Brain pericyte (primary cell): ENCODE measurements at regions not wholly inside any gene's neighbourhood (a gene's known extent, or its start where the extent isn't known, plus 50 kb on each side); places are given as distances from the start of the nearest gene placed in this dataset.
"Not testable (repeated sequence)": the region's sequence is repeated elsewhere in the genome, so short reads cannot be mapped to it uniquely, and the experiment has no call there.

ENCODE experiments used
- DNase-seq: peaks from one replicate; pipeline ENCODE4 v3.0.0-alpha.2; 2012; ENCODE audit warnings: low read depth, low spot score

- DNase-seq: no peak
Measured at GRCh38 chr2:207408086-207408794, 121.5 kb upstream of the CREB1 start.

GRCh38 chr2:207409517-207409916, 120.2 kb upstream of the CREB1 start:
- no peak for DNase-seq

- no peak for DNase-seq
Measured at GRCh38 chr2:207412787-207413310, 116.9 kb upstream of the CREB1 start.

- no peak for DNase-seq
Measured at GRCh38 chr2:207413376-207413907, 116.3 kb upstream of the CREB1 start.

DNA sequence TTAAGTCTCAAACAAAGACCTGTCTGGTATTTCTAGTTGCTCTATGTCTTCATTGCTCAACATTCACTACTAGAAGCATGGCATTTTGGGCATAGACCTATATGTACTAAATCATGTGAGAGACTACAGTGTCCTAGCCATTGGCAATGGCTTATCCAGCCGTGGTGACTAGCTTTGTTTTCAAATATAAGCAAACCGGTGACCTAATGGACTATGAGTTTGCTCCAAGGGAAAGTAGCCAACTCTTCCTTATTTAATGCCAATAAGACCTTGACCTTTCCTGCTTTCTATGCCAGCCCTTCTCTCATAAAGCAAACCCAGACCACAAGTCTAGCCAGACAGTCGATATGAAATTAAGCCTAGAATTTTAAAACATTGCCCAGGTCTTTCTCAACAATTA, 113.7 kb upstream of the CREB1 start:
- no peak for DNase-seq

DNA sequence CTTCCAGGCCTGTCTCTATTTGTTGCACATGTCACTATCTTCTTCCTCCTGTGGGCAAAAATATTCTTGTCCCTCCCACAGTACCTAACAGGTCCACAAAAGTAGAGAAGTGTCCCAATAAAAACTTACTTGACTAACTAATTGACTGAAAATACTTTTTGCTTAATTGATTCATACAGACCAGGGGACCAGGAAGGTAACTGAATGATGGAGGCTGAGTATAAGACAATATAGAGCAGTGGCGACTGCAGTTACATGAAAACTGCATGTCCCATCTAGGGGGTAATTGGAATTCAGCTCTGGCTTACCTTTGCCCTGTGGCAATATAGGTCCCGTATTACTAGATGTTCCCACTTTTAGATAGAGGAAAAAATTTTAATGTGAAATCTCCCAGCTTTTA, 112.9 kb upstream of the CREB1 start:
- DNase-seq: no peak

- no peak for DNase-seq
Measured at GRCh38 chr2:207417301-207417718, 112.5 kb upstream of the CREB1 start.

GRCh38 chr2:207418419-207418818, 111.3 kb upstream of the CREB1 start:
- no peak for DNase-seq

DNA sequence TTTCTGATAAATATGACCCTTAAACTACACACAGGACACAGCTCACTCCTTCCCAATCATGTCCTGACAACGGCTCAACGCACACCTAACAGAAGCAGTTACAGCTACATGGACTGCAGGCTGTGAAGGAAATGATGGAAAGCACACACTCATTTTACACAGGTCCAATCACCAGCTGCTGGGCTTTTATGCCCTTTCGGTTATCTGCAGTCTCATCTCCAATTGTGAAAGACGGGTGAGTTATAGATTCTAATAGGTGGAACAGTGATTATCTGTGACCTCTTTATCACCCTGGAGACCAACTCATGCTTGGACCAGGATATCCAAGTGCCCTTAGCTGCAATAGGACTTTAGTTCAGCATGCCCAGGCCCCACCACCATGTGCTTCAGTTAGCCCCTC, 110.4 kb upstream of the CREB1 start:
- DNase-seq: no peak

DNA sequence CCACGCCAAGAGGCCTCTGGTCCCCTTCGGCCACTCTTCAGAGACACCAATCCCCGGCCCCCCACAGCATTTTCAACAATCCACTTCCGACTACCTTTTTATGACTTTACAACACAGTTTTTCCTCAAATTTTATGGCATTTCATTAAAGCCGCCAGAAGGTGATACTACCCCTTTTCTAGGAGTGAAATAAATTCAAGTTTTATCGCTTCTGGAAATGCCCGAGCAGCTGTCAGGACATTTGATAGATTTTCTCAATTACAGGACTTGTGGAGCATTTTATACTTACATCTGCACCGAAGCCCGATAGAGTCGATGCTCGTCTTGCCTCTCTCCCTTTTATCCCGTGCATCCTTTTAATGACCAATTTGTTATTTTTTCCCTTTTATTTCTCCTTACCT, 108.1 kb upstream of the CREB1 start:
- no peak for DNase-seq

DNA sequence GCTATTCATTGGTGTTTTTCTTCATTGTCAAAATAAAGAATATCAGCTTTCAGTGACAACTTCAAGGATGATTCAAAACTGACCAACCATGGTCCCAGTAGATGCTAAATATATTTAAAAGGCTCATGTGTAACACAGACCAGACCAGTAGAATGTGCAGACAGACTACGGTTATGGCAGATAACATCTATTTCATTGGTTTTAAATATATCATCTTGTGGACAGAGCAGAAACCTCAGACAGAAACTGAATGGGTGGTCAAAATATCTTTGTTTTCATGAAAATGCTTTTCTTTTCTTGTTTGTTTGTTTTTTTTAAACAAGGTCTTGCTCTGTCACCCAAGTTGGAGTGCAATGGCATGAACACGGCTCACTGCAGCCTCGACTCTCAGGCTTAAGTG, 107.4 kb upstream of the CREB1 start:
- no peak for DNase-seq

DNA sequence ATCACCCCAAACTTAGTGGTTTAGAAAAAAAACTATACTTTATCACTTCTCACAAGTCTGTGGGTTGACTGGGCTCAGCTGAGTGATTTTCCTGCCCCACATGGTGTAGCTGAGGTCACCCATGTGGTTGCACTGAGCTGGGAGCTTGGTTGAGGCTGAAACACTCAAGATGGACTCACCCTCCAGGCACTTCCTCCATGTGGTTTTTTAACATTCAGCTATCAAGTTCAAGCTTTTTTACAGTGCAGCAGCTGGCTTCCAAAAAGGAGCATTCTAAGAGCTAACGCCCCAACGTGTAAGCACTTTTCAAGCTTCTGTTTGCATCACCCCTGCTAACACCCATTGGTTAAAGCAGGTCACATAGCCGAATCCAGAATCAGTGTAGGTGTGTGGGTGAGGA, 105.9 kb upstream of the CREB1 start:
- DNase-seq: no peak

GRCh38 chr2:207427986-207428385, 101.8 kb upstream of the CREB1 start:
- no peak for DNase-seq

DNA sequence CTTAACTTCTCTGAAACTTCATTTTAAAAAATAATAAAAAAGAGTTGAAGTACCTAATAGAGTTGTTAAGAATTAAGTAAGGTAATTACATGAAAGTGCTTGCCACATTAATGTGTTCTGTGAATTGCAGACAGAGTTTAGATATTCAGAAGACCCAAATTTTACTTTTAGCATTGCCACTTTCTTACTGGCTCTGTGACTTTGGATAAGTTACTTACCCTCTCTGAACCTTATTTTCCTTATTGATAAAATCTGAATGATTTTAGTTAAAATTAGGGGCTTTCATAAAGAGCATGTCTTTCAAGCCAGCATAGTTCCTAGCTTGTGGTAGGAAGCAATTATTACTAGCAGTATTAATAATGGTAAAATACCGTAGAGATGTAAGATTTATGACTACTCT, 101.2 kb upstream of the CREB1 start:
- no peak for DNase-seq

GRCh38 chr2:207432453-207432852, 97.3 kb upstream of the CREB1 start:
- peak; percentile 33 for DNase-seq

GRCh38 chr2:207434306-207434705, 95.5 kb upstream of the CREB1 start:
- no peak for DNase-seq

DNA sequence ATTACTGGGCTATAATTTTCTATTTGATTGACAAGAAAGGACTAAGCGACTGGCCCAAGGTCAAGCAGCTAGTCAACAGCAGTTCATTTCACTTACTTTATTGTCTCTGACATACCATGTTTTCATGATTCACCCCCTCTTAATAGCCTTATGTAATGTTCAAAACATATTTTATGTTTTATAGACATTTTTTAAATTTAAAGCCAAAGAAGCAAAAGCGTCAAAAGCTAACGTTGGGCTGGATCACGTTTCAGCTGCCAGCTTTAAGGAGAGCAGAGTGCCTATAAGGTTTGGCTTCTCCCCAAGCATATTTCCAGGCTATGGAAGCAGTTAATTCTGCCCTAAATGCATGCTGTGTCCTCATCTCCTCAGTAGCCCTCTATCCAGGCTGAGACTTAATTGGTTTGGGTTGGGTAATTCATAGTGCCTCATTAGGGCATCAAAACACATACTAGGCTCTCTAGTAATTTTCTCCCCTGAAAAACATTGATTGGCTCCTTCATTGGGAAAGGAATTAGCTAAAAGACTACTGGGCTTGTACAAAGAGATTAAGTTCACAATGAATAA, 94.8 kb upstream of the CREB1 start:
- DNase-seq: no peak

DNA sequence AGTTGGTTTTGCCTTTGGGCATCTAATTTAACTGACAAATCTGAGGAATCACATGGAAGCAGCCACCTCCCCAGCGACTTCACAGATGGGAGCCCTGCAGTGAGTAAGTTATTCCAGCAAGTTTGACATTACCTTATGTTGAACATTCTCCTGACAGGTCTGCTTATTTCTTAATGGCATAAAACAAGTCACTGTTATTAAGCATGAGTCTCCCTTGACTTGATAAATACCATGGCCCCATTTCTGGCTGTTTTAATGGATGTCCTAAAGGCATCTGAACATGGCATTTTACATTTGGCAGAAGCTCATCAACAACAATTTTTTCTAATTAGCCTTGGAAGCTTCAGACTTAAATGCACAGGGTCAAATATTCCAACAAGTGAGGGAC, 92.6 kb upstream of the CREB1 start:
- no peak for DNase-seq

DNA sequence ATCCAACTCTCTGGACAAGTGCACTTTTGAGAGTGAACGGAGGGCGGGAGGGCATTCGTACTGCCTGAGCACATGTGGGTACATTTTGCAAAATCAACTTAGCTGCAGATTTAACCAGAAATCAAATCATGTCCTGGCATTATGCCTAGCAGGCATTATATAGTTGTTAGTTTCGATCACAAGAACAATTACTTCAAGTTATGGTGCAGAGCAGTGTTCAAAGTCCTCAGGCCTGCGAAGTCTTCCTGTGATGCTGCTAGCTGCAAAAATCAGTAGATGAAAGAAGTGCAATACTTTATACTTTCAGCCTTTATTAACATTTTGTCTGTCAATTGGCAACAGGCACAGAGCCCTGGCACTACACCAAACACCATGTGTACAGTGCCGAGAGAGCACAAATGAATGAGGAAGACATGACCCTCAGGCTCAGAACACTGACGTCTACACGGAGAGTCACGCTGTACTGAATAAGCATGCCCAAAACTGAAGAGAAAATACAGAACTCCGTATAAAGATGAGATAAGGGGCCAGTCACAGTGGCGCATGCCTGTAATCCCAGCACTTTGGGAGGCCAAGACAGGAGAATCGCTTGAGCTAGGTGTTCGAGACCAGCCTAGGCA, 92.1 kb upstream of the CREB1 start:
- DNase-seq: no peak

GRCh38 chr2:207438414-207439126, 91.2 kb upstream of the CREB1 start:
- no peak for DNase-seq

DNA sequence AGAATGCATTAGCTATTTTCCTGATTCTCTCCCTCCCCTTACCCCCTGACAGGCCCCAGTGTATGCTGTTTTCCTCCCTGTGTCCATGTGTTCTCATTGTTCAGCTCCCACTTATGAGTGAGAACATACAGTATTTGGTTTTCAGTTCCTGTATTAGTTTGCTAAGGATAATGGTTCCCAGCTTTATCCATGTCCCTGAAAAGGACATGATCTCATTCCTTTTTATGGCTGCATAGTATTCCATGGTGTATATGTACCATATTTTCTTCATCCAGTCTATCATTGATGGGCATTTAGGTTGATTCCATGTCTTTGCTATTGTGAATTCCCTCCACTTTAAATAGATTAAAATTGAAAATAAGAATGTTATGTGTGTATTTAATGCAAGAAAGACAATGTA, 89.9 kb upstream of the CREB1 start:
- DNase-seq: not testable (repeated sequence)

GRCh38 chr2:207444756-207445155, 85.0 kb upstream of the CREB1 start:
- DNase-seq: no peak
